HCT116 (cell line): ENCODE measurements at regions not wholly inside any gene's neighbourhood (a gene's known extent, or its start where the extent isn't known, plus 50 kb on each side); places are given as distances from the start of the nearest gene placed in this dataset.

Experiments
- ATAC-seq: fragments of 200-7000 bp; cut with Tn5 transposase; 2 replicates; pipeline ENCODE4 v1.9.1; 2020; ENCODE audit warnings: mild to moderate bottlenecking, moderate library complexity
- BruUV-seq: library from RNA; stranded (reverse); fragments of 400-500 nt; replicated peaks from 2 replicates; lab custom pipeline; 2021; lab: Mats Ljungman, UMichigan
- CTCF ChIA-PET: fragments of 300-600 bp; sonication (Branson Sonifier 250); formaldehyde crosslinking; loops from one replicate; lab custom pipeline; 2021; ENCODE audit warnings: antibody characterized with exemption; lab: Charles Lee
- POLR2A ChIA-PET: fragments of 300-600, 350-600 bp; sonication (Branson Sonifier 250); formaldehyde crosslinking; loops from one replicate; lab custom pipeline; 2021; ENCODE audit warnings: antibody characterized with exemption; lab: Charles Lee
- RAD21 ChIA-PET, 2 experiments: fragments of 300-600 bp; sonication (Branson Sonifier 250); formaldehyde crosslinking; loops; one replicate each; lab custom pipeline; 2023; ENCODE audit warnings: low total read pairs in 2 of 2; ENCODE audit not compliant: uncharacterized antibody in 2 of 2, unreplicated experiment in 2 of 2, low non-redundant PET in 1 of 2; lab: Charles Lee
- DNase-seq: peaks from one replicate; pipeline ENCODE4 v3.0.0-alpha.2; 2010; ENCODE audit warnings: low read depth, low spot score
- H2AFZ ChIP-seq: fragments of 200-600 bp; shearing (Covaris generic), sonication (generic); 2 replicates; pipeline ENCODE4 v1.6.1; 2017; ENCODE audit warnings: low read depth, mixed run types, mixed read lengths, antibody characterized with exemption, low read length; ENCODE audit not compliant: poor library complexity, severe bottlenecking
- H3K27ac ChIP-seq: 2 replicates; pipeline ENCODE4 v1.5.1; 2012; ENCODE audit warnings: low read depth, low read length
- H3K27me3 ChIP-seq: fragments of 200-600 bp; sonication (generic); 2 replicates; pipeline ENCODE4 v1.6.1; 2016; ENCODE audit warnings: mixed run types, low read length, mixed read lengths; ENCODE audit not compliant: insufficient read depth
- H3K36me3 ChIP-seq, 2 experiments: fragments of 200-500 bp in 1 of 2; fragments of 200-600 bp in 1 of 2; sonication (Bioruptor generic) in 1 of 2; sonication (generic) in 1 of 2; 2 replicates each; pipeline versions ENCODE4 v1.5.1 to v1.6.1; 2014 to 2016; ENCODE audit warnings: low read length in 2 of 2, inconsistent platforms in 1 of 2, mixed read lengths in 1 of 2, mixed run types in 1 of 2; ENCODE audit not compliant: insufficient read depth in 2 of 2, control insufficient read depth in 1 of 2
- H3K4me1 ChIP-seq, 2 experiments: fragments of 200-600 bp in 1 of 2; sonication (generic) in 1 of 2; 2 replicates each; pipeline versions ENCODE4 v1.5.1 to v1.6.1; 2012 to 2017; ENCODE audit warnings: low read length in 2 of 2, inconsistent platforms in 1 of 2, mild to moderate bottlenecking in 1 of 2, mixed read lengths in 1 of 2, mixed run types in 1 of 2, moderate library complexity in 1 of 2; ENCODE audit not compliant: insufficient read depth in 2 of 2, control insufficient read depth in 1 of 2
- H3K4me2 ChIP-seq: fragments of 200-600 bp; sonication (generic); 2 replicates; pipeline ENCODE4 v1.6.1; 2017; ENCODE audit warnings: mixed run types, low read length, mixed read lengths
- H3K4me3 ChIP-seq, 2 experiments: fragments of 200-600 bp in 1 of 2; sonication (generic) in 1 of 2; replicated peaks in 1 of 2; 2 replicates each; pipeline ENCODE4 v1.5.1; 2011 to 2016; ENCODE audit warnings: low read length in 2 of 2, control low read depth in 1 of 2, low read depth in 1 of 2, mild to moderate bottlenecking in 1 of 2, mixed read lengths in 1 of 2, mixed run types in 1 of 2
- H3K79me2 ChIP-seq: fragments of 200-600 bp; sonication (generic); 2 replicates; pipeline ENCODE4 v1.6.1; 2017; ENCODE audit warnings: mild to moderate bottlenecking, mixed run types, low read length, moderate library complexity, mixed read lengths; ENCODE audit not compliant: insufficient read depth
- H3K9ac ChIP-seq: fragments of 200-600 bp; sonication (generic); 2 replicates; pipeline ENCODE4 v1.6.1; 2016; ENCODE audit warnings: low read length, mixed read lengths
- H3K9me2 ChIP-seq: fragments of 200-600 bp; sonication (generic), shearing (Covaris generic); 2 replicates; pipeline ENCODE4 v1.6.1; 2017; ENCODE audit warnings: mixed run types, mild to moderate bottlenecking, moderate library complexity; ENCODE audit not compliant: insufficient read depth
- H3K9me3 ChIP-seq, 2 experiments: fragments of 200-500 bp in 1 of 2; fragments of 200-600 bp in 1 of 2; sonication (Bioruptor generic) in 1 of 2; sonication (generic) in 1 of 2; 2 replicates each; pipeline ENCODE4 v1.6.1; 2014 to 2017; ENCODE audit warnings: low read length in 2 of 2, mixed read lengths in 2 of 2, inconsistent platforms in 1 of 2, low read depth in 1 of 2, mild to moderate bottlenecking in 1 of 2, mixed run types in 1 of 2, moderate library complexity in 1 of 2; ENCODE audit not compliant: control insufficient read depth in 1 of 2, insufficient read depth in 1 of 2
- H4K20me1 ChIP-seq: fragments of 200-600 bp; sonication (generic), shearing (Covaris generic); 2 replicates; pipeline ENCODE4 v1.6.1; 2017; ENCODE audit warnings: mixed run types, mild to moderate bottlenecking, moderate library complexity; ENCODE audit not compliant: insufficient read depth
- CBX3 ChIP-seq: IDR thresholded peaks from 2 replicates; pipeline ENCODE4 v1.6.1; 2012; ENCODE audit warnings: low read depth
- EZH2phosphoT487 ChIP-seq: fragments of 200-600 bp; IDR thresholded peaks from 2 replicates; pipeline ENCODE4 v1.6.1; 2018; ENCODE audit warnings: antibody characterized with exemption, borderline replicate concordance
- FOSL1 ChIP-seq: IDR thresholded peaks from 2 replicates; pipeline ENCODE4 v1.6.1; 2012; ENCODE audit warnings: low read depth
- MAX ChIP-seq: IDR thresholded peaks from 2 replicates; pipeline ENCODE4 v1.6.1; 2012
- POLR2A ChIP-seq: IDR thresholded peaks from 2 replicates; pipeline ENCODE4 v1.7.0; 2011; ENCODE audit warnings: borderline replicate concordance; ENCODE audit not compliant: insufficient read depth, insufficient read length; ENCODE audit errors: extremely low read depth
- RAD21 ChIP-seq: IDR thresholded peaks from 2 replicates; pipeline ENCODE4 v1.6.1; 2012; ENCODE audit warnings: low read depth, mild to moderate bottlenecking
- REST ChIP-seq: IDR thresholded peaks from 2 replicates; pipeline ENCODE4 v1.6.1; 2012; ENCODE audit warnings: low read depth
- SRF ChIP-seq: IDR thresholded peaks from 2 replicates; pipeline ENCODE4 v1.6.1; 2012; ENCODE audit warnings: low read depth
- YY1 ChIP-seq: IDR thresholded peaks from 2 replicates; pipeline ENCODE4 v1.6.1; 2011; ENCODE audit warnings: low read length, low read depth, moderate library complexity, mild to moderate bottlenecking; ENCODE audit not compliant: insufficient replicate concordance; ENCODE audit errors: extremely low read depth
- ZBTB33 ChIP-seq: IDR thresholded peaks from 2 replicates; pipeline ENCODE4 v1.6.1; 2011; ENCODE audit warnings: mild to moderate bottlenecking, low read length, moderate library complexity; ENCODE audit not compliant: insufficient replicate concordance; ENCODE audit errors: extremely low read depth
- ZNF274 ChIP-seq: fragments of 200-500 bp; sonication (Bioruptor generic); IDR thresholded peaks from 2 replicates; pipeline ENCODE4 v1.6.1; 2014; ENCODE audit warnings: mild to moderate bottlenecking, low read depth, low read length, inconsistent platforms
- intact Hi-C: fragments of 100-400 bp; cut with micrococcal nuclease; formaldehyde crosslinking; loops from 2 replicates; pipeline ENCODE4 v1.10.0; 2022

GRCh38 chr11:41926339-41926738 is 466.9 kb upstream of the LRRC4C start:
- no TSS peak for BruUV-seq
- Histone ChIP-seq H3K4me3 (no peak overlapping the region), H4K20me1 (no peaks in the 10 kb centered on the region), H2AFZ (no peak overlapping the region), H3K9ac (no peak overlapping the region), H3K9me2 (no peaks in the 10 kb centered on the region), H3K27ac (no peak overlapping the region), H3K36me3 (no peaks in the 10 kb centered on the region)
- no peak for ATAC-seq
- DNase-seq: no peak
- POLR2A ChIA-PET: no interaction called here
- TF ChIP-seq SRF: no peak
- TF ChIP-seq ZNF274: no peak
- TF ChIP-seq, all 23 proteins: peak for 0
- H3K27me3 ChIP-seq: no peaks in the 10 kb centered on the region
- H3K79me2 ChIP-seq: no peaks in the 10 kb centered on the region
- H3K4me2 ChIP-seq: no peak overlapping the region
- intact Hi-C loops: no loop called here
- H3K9me3 ChIP-seq: peaks cover 0 to 26% of the 10 kb centered on the region in 2 experiments; a peak in 2 of 4 replicates
- ChIA-PET CTCF (no interaction called here), RAD21 (no interaction called here)
- no peaks in the 10 kb centered on the region for H3K4me1 ChIP-seq

- ATAC-seq: no peak
- Histone ChIP-seq H3K9ac (no peak overlapping the region), H3K36me3 (no peaks in the 10 kb centered on the region), H3K79me2 (no peaks in the 10 kb centered on the region), H3K9me2 (no peaks in the 10 kb centered on the region), H3K27ac (no peak overlapping the region), H2AFZ (no peak overlapping the region), H3K9me3 (peaks cover 10 to 19% of the 10 kb centered on the region in 2 experiments; a peak in 3 of 4 replicates), H3K4me3 (no peak overlapping the region), H3K27me3 (no peaks in the 10 kb centered on the region), H3K4me1 (no peaks in the 10 kb centered on the region), H4K20me1 (no peaks in the 10 kb centered on the region), H3K4me2 (no peak overlapping the region)
- intact Hi-C loops: no loop called here
- no TSS peak for BruUV-seq
- CTCF ChIA-PET: no interaction called here
- POLR2A ChIA-PET: no interaction called here
- no peak for DNase-seq
- RAD21 ChIA-PET: no interaction called here
- TF ChIP-seq ZBTB33 (no peak), EZH2phosphoT487 (no peak), CBX3 (no peak), REST (no peak), POLR2A (no peak), FOSL1 (no peak), YY1 (no peak), MAX (no peak), RAD21 (no peak)
- TF ChIP-seq, all 23 proteins: peak for 0
Measured at GRCh38 chr11:41935241-41935640, 475.8 kb upstream of the LRRC4C start.
